ENCODE measurements at regions not wholly inside any gene's neighbourhood (a gene's known extent, or its start where the extent isn't known, plus 50 kb on each side); places are given as distances from the start of the nearest gene placed in this dataset.

GRCh38 chr12:127542931-127543330 is 724.0 kb upstream of the TMEM132C start:
- TF ChIP-seq CTCF (IDR thresholded peaks at IDR 0.05) (no peak), EZH2 (IDR thresholded peaks at IDR 0.05) (no peak)
